Neural cell (in vitro differentiated cells): ENCODE measurements at regions not wholly inside any gene's neighbourhood (a gene's known extent, or its start where the extent isn't known, plus 50 kb on each side); places are given as distances from the start of the nearest gene placed in this dataset.

ENCODE experiments used
- H2AFZ ChIP-seq: fragments of 200-600, 300-800 bp; sonication (generic), shearing (Covaris generic); 2 replicates; pipeline ENCODE4 v1.6.0; 2014; ENCODE audit warnings: low read depth, mild to moderate bottlenecking, antibody characterized with exemption, low read length, moderate library complexity
- H3F3A ChIP-seq: fragments of 200-600 bp; shearing (Covaris generic); 2 replicates; pipeline ENCODE4 v1.6.1; 2016; ENCODE audit warnings: mild to moderate bottlenecking, moderate library complexity, mixed read lengths, antibody characterized with exemption, low read length; ENCODE audit not compliant: insufficient read depth, poor library complexity, severe bottlenecking
- H3K27ac ChIP-seq: fragments of 200-600, 300-800 bp; sonication (generic), shearing (Covaris generic); 2 replicates; pipeline ENCODE4 v1.5.1; 2014; ENCODE audit warnings: mild to moderate bottlenecking, low read length, moderate library complexity
- H3K27me3 ChIP-seq: fragments of 300-800, 200-600 bp; sonication (generic), shearing (Covaris generic); 2 replicates; pipeline ENCODE4 v1.6.0; 2014; ENCODE audit warnings: mild to moderate bottlenecking, low read depth, low read length, moderate library complexity; ENCODE audit not compliant: insufficient read depth
- H3K36me3 ChIP-seq: fragments of 300-800, 200-600 bp; sonication (generic), shearing (Covaris generic); 2 replicates; pipeline ENCODE4 v1.5.1; 2014; ENCODE audit warnings: mild to moderate bottlenecking, antibody characterized with exemption, low read length, moderate library complexity; ENCODE audit not compliant: insufficient read depth
- H3K4me2 ChIP-seq: fragments of 300-800, 200-600 bp; sonication (generic), shearing (Covaris generic); 2 replicates; pipeline ENCODE4 v1.6.0; 2014; ENCODE audit warnings: mild to moderate bottlenecking, low read length
- H3K4me3 ChIP-seq: fragments of 300-800, 200-600 bp; sonication (generic), shearing (Covaris generic); 2 replicates; pipeline ENCODE4 v1.5.1; 2014; ENCODE audit warnings: mild to moderate bottlenecking, low read length, moderate library complexity
- H3K79me2 ChIP-seq: fragments of 200-600 bp; shearing (Covaris generic); replicated peaks from 2 replicates; pipeline ENCODE4 v1.6.0; 2014; ENCODE audit warnings: mild to moderate bottlenecking, low read length, moderate library complexity; ENCODE audit not compliant: insufficient read depth
- H3K9ac ChIP-seq: fragments of 300-800, 200-600 bp; sonication (generic), shearing (Covaris generic); 2 replicates; pipeline ENCODE4 v1.6.1; 2016; ENCODE audit warnings: mild to moderate bottlenecking, low read length, mixed read lengths
- H3K9me2 ChIP-seq: fragments of 200-600 bp; shearing (Covaris generic); 2 replicates; pipeline ENCODE4 v1.6.1; 2016; ENCODE audit warnings: mild to moderate bottlenecking, low read length, mixed read lengths; ENCODE audit not compliant: insufficient read depth
- H3K9me3 ChIP-seq: fragments of 200-600, 300-800 bp; sonication (generic), shearing (Covaris generic); 2 replicates; pipeline ENCODE4 v1.6.1; 2016; ENCODE audit warnings: mild to moderate bottlenecking, mixed run types, low read length, moderate library complexity, mixed read lengths
- H4K20me1 ChIP-seq: fragments of 200-600 bp; shearing (Covaris generic); 2 replicates; pipeline ENCODE4 v1.6.1; 2016; ENCODE audit warnings: mild to moderate bottlenecking, mixed run types; ENCODE audit not compliant: insufficient read depth
- CTCF ChIP-seq: fragments of 450-650 bp; IDR thresholded peaks from 2 replicates; pipeline ENCODE4 v1.5.1; 2014; ENCODE audit warnings: antibody characterized with exemption, mild to moderate bottlenecking, moderate library complexity; ENCODE audit not compliant: poor library complexity, severe bottlenecking
- EP300 ChIP-seq: fragments of 450-650 bp; conservative IDR thresholded peaks from 2 replicates; pipeline ENCODE4 v1.6.1; 2014; ENCODE audit warnings: antibody characterized with exemption, mild to moderate bottlenecking, moderate library complexity; ENCODE audit not compliant: poor library complexity, severe bottlenecking
- EZH2 ChIP-seq: fragments of 200-600, 300-800 bp; shearing (Covaris generic), sonication (generic); IDR thresholded peaks from 2 replicates; pipeline ENCODE4 v1.6.1; 2014; ENCODE audit warnings: antibody characterized with exemption, low read length, borderline replicate concordance, mild to moderate bottlenecking; ENCODE audit not compliant: insufficient read depth, poor library complexity, severe bottlenecking
- MXI1 ChIP-seq: fragments of 450-650 bp; conservative IDR thresholded peaks from 2 replicates; pipeline ENCODE4 v1.6.1; 2014; ENCODE audit warnings: antibody characterized with exemption, mild to moderate bottlenecking; ENCODE audit not compliant: poor library complexity, severe bottlenecking
- POLR2AphosphoS5 ChIP-seq: IDR thresholded peaks from 2 replicates; pipeline ENCODE4 v1.6.1; 2012
- RAD21 ChIP-seq: fragments of 450-650 bp; conservative IDR thresholded peaks from 2 replicates; pipeline ENCODE4 v1.6.1; 2014; ENCODE audit warnings: antibody characterized with exemption, mild to moderate bottlenecking, moderate library complexity
- REST ChIP-seq: IDR thresholded peaks from 2 replicates; pipeline ENCODE4 v1.6.1; 2012; ENCODE audit warnings: borderline replicate concordance
- SMC3 ChIP-seq: fragments of 450-650 bp; conservative IDR thresholded peaks from 2 replicates; pipeline ENCODE4 v1.6.1; 2014; ENCODE audit warnings: antibody characterized with exemption, mild to moderate bottlenecking, moderate library complexity; ENCODE audit not compliant: poor library complexity
- TAF1 ChIP-seq: IDR thresholded peaks from 2 replicates; pipeline ENCODE4 v1.6.1; 2012; ENCODE audit warnings: low read depth

DNA sequence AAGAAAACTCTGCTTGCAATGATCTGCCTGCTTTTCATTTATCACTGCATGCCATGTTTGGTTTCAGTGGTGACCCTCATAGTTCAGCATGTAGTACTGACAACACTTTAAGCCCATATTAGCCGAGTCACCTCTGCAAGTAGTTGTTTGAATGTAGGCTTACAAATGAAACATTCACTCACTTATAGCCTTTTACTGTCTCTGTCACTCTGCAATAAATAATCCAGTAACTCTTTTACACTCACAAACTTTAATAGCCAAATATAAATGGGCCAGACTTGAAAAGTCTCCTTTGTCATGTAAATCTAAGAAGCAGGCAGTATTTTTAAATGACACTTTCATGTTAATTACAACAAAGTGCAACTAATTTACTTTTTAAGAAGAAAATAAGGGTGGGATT, 1460.0 kb upstream of the ADGRB3 start:
- no peaks in the 10 kb centered on the region for H3K36me3 ChIP-seq
- H3K9ac ChIP-seq = no peak overlapping the region
- H3K9me2 ChIP-seq = no peaks in the 10 kb centered on the region
- no peak overlapping the region for H3K4me3 ChIP-seq
- H4K20me1 ChIP-seq = no peaks in the 10 kb centered on the region
- no peak overlapping the region for H2AFZ ChIP-seq
- H3K27ac ChIP-seq = no peak overlapping the region
- H3K4me2 ChIP-seq = no peak overlapping the region
- H3F3A ChIP-seq = no peaks in the 10 kb centered on the region
- TF ChIP-seq POLR2AphosphoS5 (no peak), REST (no peak), SMC3 (no peak), RAD21 (no peak), MXI1 (no peak), EP300 (no peak), EZH2 (no peak), TAF1 (no peak), CTCF (no peak)
- H3K9me3 ChIP-seq = no peaks in the 10 kb centered on the region
- no peaks in the 10 kb centered on the region for H3K27me3 ChIP-seq
- H3K79me2 ChIP-seq = no peaks in the 10 kb centered on the region

GRCh38 chr6:67165606-67166005, 1458.6 kb upstream of the EYS start:
- Histone ChIP-seq H3K79me2 (no peaks in the 10 kb centered on the region), H3K9ac (no peak overlapping the region), H3K27me3 (no peaks in the 10 kb centered on the region), H4K20me1 (no peaks in the 10 kb centered on the region), H3F3A (no peaks in the 10 kb centered on the region), H3K4me2 (no peak overlapping the region), H3K36me3 (no peaks in the 10 kb centered on the region), H3K9me3 (peaks cover 3% of the 10 kb centered on the region), H3K9me2 (no peaks in the 10 kb centered on the region), H3K27ac (no peak overlapping the region), H3K4me3 (no peak overlapping the region), H2AFZ (no peak overlapping the region)
- TF ChIP-seq TAF1 (no peak), POLR2AphosphoS5 (no peak), MXI1 (no peak), EP300 (no peak)

DNA sequence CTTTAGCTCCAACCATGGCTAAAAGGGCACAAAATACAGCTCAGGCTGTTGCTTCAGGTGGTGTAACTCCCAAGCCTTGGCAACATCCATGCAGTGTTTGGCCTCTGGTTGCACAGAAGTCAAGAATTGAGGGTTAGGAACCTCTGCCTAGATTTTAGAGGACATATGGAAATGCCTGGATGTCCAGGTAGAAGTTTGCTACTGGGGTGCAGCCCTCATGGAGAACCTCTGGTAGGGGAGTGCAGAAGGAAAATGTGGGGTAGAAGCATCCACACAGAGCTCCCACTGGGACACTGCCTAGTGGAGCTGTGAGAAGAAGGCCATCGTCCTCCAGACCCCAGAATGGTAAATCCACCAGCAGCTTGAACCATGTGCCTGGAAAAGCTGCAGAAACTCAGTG, 1453.8 kb upstream of the EYS start:
- H3K4me3 ChIP-seq = no peak overlapping the region
- no peak overlapping the region for H2AFZ ChIP-seq
- H3K79me2 ChIP-seq = no peaks in the 10 kb centered on the region
- no peak overlapping the region for H3K4me2 ChIP-seq
- no peaks in the 10 kb centered on the region for H3K9me2 ChIP-seq
- H3F3A ChIP-seq = no peaks in the 10 kb centered on the region
- H3K9me3 ChIP-seq = peaks cover 3% of the 10 kb centered on the region
- TF ChIP-seq POLR2AphosphoS5 (no peak), SMC3 (no peak), EZH2 (no peak), TAF1 (no peak), RAD21 (no peak), REST (no peak), MXI1 (no peak)
- H3K27me3 ChIP-seq = no peaks in the 10 kb centered on the region
- H3K9ac ChIP-seq = no peak overlapping the region
- H4K20me1 ChIP-seq = no peaks in the 10 kb centered on the region
- no peaks in the 10 kb centered on the region for H3K36me3 ChIP-seq
- H3K27ac ChIP-seq = no peak overlapping the region
